22Rv1 (cell line): ENCODE measurements at regions not wholly inside any gene's neighbourhood (a gene's known extent, or its start where the extent isn't known, plus 50 kb on each side); places are given as distances from the start of the nearest gene placed in this dataset.

Experiments used
- CTCF ChIP-seq: fragments of 450-650 bp; IDR thresholded peaks from 2 replicates; pipeline ENCODE4 v1.5.1; 2017; ENCODE audit warnings: mild to moderate bottlenecking
- ZFX ChIP-seq: fragments of 450-650 bp; IDR thresholded peaks from 2 replicates; pipeline ENCODE4 v1.6.1; 2017; ENCODE audit warnings: antibody characterized with exemption, borderline replicate concordance

- no peak for TF ChIP-seq CTCF
- TF ChIP-seq ZFX, result no peak
Observed at GRCh38 chr1:220398238-220398637, 126.0 kb upstream of the RAB3GAP2 start.
